ENCODE measurements at regions not wholly inside any gene's neighbourhood (a gene's known extent, or its start where the extent isn't known, plus 50 kb on each side); places are given as distances from the start of the nearest gene placed in this dataset.
"Not testable (repeated sequence)": the region's sequence is repeated elsewhere in the genome, so short reads cannot be mapped to it uniquely, and the experiment has no call there.

GRCh38 chr16:82271636-82272035 lies 101.6 kb upstream of the MPHOSPH6 start:
- H3K9me3 ChIP-seq = no peaks in the 10 kb centered on the region
- no peak overlapping the region for H3K4me3 ChIP-seq (ENCODE audit: low read depth, low read length)
- TF ChIP-seq, protein P1, sequence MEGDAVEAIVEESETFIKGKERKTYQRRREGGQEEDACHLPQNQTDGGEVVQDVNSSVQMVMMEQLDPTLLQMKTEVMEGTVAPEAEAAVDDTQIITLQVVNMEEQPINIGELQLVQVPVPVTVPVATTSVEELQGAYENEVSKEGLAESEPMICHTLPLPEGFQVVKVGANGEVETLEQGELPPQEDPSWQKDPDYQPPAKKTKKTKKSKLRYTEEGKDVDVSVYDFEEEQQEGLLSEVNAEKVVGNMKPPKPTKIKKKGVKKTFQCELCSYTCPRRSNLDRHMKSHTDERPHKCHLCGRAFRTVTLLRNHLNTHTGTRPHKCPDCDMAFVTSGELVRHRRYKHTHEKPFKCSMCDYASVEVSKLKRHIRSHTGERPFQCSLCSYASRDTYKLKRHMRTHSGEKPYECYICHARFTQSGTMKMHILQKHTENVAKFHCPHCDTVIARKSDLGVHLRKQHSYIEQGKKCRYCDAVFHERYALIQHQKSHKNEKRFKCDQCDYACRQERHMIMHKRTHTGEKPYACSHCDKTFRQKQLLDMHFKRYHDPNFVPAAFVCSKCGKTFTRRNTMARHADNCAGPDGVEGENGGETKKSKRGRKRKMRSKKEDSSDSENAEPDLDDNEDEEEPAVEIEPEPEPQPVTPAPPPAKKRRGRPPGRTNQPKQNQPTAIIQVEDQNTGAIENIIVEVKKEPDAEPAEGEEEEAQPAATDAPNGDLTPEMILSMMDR (IDR thresholded peaks at IDR 0.05; ENCODE audit: low read depth, low read length) = no peak
- H3K27me3 ChIP-seq = no peaks in the 10 kb centered on the region
- DNase-seq = no peak
- no peaks in the 10 kb centered on the region for H3K4me1 ChIP-seq
- no peaks in the 10 kb centered on the region for H3K36me3 ChIP-seq

DNA sequence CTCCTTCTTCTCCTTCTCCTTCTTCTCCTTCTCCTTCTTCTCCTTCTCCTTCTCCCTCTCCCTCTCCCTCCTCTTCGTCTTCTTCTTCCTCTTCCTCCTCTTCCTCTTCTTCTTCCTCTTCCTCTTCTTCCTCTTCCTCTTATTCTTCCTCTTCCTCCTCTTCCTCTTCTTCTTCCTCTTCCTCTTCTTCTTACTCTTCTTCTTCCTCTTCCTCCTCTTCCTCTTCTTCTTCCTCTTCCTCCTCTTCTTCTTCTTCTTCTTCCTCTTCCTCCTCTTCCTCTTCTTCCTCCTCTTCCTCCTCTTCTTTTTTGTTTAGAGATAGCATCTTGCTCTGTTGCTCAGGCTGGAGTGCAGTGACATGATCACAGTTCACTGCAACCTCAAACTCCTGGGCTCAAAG lies 97.7 kb upstream of the MPHOSPH6 start:
- not testable (repeated sequence) for H3K4me3 ChIP-seq (ENCODE audit: low read depth, low read length); DNase-seq; H3K4me1 ChIP-seq; H3K27me3 ChIP-seq; H3K9me3 ChIP-seq; H3K36me3 ChIP-seq

GRCh38 chr16:82265809-82266208 lies 95.8 kb upstream of the MPHOSPH6 start:
- Histone ChIP-seq H3K4me1 (no peaks in the 10 kb centered on the region), H3K4me3 (ENCODE audit: low read depth, low read length) (no peak overlapping the region), H3K36me3 (no peaks in the 10 kb centered on the region), H3K9me3 (no peaks in the 10 kb centered on the region), H3K27me3 (no peaks in the 10 kb centered on the region)
- no peak for DNase-seq
- TF ChIP-seq, protein P1 (IDR thresholded peaks at IDR 0.05; ENCODE audit: low read depth, low read length) = no peak

DNA sequence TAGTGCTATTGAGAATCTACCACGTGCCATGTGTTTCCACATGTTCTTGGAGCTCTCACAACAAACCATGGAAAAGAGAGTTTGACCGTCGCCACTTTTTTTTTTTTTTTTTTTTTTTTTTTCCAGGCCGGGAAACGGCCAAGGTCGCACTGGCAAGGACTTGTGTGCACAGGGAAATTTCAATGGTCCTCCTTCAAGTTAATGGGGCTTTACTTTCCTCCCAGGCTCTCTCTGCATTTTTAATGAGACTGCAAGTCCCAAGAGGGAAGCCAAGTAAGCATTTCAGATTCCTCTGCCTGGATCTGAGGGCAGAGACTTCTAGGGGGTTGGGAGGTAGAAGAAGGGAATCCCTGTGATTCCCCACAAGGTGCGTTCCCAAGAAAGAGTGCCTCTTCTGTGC lies 94.7 kb upstream of the MPHOSPH6 start:
- H3K4me3 ChIP-seq (ENCODE audit: low read depth, low read length) = no peak overlapping the region
- no peak for DNase-seq
- no peaks in the 10 kb centered on the region for H3K4me1 ChIP-seq
- TF ChIP-seq, protein P1 (IDR thresholded peaks at IDR 0.05; ENCODE audit: low read depth, low read length) = no peak
- no peaks in the 10 kb centered on the region for H3K9me3 ChIP-seq
- no peaks in the 10 kb centered on the region for H3K36me3 ChIP-seq
- no peaks in the 10 kb centered on the region for H3K27me3 ChIP-seq

GRCh38 chr16:82263521-82264143 lies 93.6 kb upstream of the MPHOSPH6 start:
- Histone ChIP-seq H3K4me1 (no peaks in the 10 kb centered on the region), H3K27me3 (no peaks in the 10 kb centered on the region), H3K36me3 (no peaks in the 10 kb centered on the region), H3K9me3 (no peaks in the 10 kb centered on the region), H3K4me3 (ENCODE audit: low read depth, low read length) (no peak overlapping the region)
- peak; percentile 39 for DNase-seq
- TF ChIP-seq, protein P1 (IDR thresholded peaks at IDR 0.05; ENCODE audit: low read depth, low read length) = peak; percentile 94

DNA sequence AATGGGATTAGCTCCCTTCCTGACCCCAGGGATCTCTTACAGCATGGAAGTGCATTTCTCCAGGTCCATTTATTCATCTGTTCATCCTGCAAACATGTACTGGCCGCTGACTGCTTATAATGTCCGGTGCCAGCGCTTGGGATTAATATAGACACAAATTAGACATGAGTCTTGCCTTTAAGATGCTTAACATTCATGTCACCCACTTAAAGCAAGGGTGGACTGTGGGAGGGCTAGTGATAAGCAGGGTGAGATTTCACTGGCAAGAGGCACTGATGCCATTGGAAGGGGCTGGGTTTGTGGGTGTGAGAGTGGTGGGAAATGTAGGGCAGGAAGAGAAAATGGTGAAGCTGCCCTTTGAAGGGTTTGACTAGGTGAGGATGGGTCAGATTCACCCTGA lies 92.2 kb upstream of the MPHOSPH6 start:
- H3K4me1 ChIP-seq = no peaks in the 10 kb centered on the region
- H3K4me3 ChIP-seq (ENCODE audit: low read depth, low read length) = no peak overlapping the region
- H3K36me3 ChIP-seq = no peaks in the 10 kb centered on the region
- H3K27me3 ChIP-seq = no peaks in the 10 kb centered on the region
- no peak for DNase-seq
- TF ChIP-seq, protein P1 (IDR thresholded peaks at IDR 0.05; ENCODE audit: low read depth, low read length) = no peak
- no peaks in the 10 kb centered on the region for H3K9me3 ChIP-seq
